HCT116 (cell line): ENCODE measurements at regions not wholly inside any gene's neighbourhood (a gene's known extent, or its start where the extent isn't known, plus 50 kb on each side); places are given as distances from the start of the nearest gene placed in this dataset.

Source experiments
- ATAC-seq: fragments of 200-7000 bp; cut with Tn5 transposase; 2 replicates; pipeline ENCODE4 v1.9.1; 2020; ENCODE audit warnings: mild to moderate bottlenecking, moderate library complexity
- BruUV-seq: library from RNA; stranded (reverse); fragments of 400-500 nt; replicated peaks from 2 replicates; lab custom pipeline; 2021; lab: Mats Ljungman, UMichigan
- CTCF ChIA-PET: fragments of 300-600 bp; sonication (Branson Sonifier 250); formaldehyde crosslinking; loops from one replicate; lab custom pipeline; 2021; ENCODE audit warnings: antibody characterized with exemption; lab: Charles Lee
- POLR2A ChIA-PET: fragments of 300-600, 350-600 bp; sonication (Branson Sonifier 250); formaldehyde crosslinking; loops from one replicate; lab custom pipeline; 2021; ENCODE audit warnings: antibody characterized with exemption; lab: Charles Lee
- RAD21 ChIA-PET, 2 experiments: fragments of 300-600 bp; sonication (Branson Sonifier 250); formaldehyde crosslinking; loops; one replicate each; lab custom pipeline; 2023; ENCODE audit warnings: low total read pairs in 2 of 2; ENCODE audit not compliant: uncharacterized antibody in 2 of 2, unreplicated experiment in 2 of 2, low non-redundant PET in 1 of 2; lab: Charles Lee
- DNase-seq: peaks from one replicate; pipeline ENCODE4 v3.0.0-alpha.2; 2010; ENCODE audit warnings: low read depth, low spot score
- H2AFZ ChIP-seq: fragments of 200-600 bp; shearing (Covaris generic), sonication (generic); 2 replicates; pipeline ENCODE4 v1.6.1; 2017; ENCODE audit warnings: low read depth, mixed run types, mixed read lengths, antibody characterized with exemption, low read length; ENCODE audit not compliant: poor library complexity, severe bottlenecking
- H3K27ac ChIP-seq: 2 replicates; pipeline ENCODE4 v1.5.1; 2012; ENCODE audit warnings: low read depth, low read length
- H3K27me3 ChIP-seq: fragments of 200-600 bp; sonication (generic); 2 replicates; pipeline ENCODE4 v1.6.1; 2016; ENCODE audit warnings: mixed run types, low read length, mixed read lengths; ENCODE audit not compliant: insufficient read depth
- H3K36me3 ChIP-seq, 2 experiments: fragments of 200-500 bp in 1 of 2; fragments of 200-600 bp in 1 of 2; sonication (Bioruptor generic) in 1 of 2; sonication (generic) in 1 of 2; 2 replicates each; pipeline versions ENCODE4 v1.5.1 to v1.6.1; 2014 to 2016; ENCODE audit warnings: low read length in 2 of 2, inconsistent platforms in 1 of 2, mixed read lengths in 1 of 2, mixed run types in 1 of 2; ENCODE audit not compliant: insufficient read depth in 2 of 2, control insufficient read depth in 1 of 2
- H3K4me1 ChIP-seq, 2 experiments: fragments of 200-600 bp in 1 of 2; sonication (generic) in 1 of 2; 2 replicates each; pipeline versions ENCODE4 v1.5.1 to v1.6.1; 2012 to 2017; ENCODE audit warnings: low read length in 2 of 2, inconsistent platforms in 1 of 2, mild to moderate bottlenecking in 1 of 2, mixed read lengths in 1 of 2, mixed run types in 1 of 2, moderate library complexity in 1 of 2; ENCODE audit not compliant: insufficient read depth in 2 of 2, control insufficient read depth in 1 of 2
- H3K4me2 ChIP-seq: fragments of 200-600 bp; sonication (generic); 2 replicates; pipeline ENCODE4 v1.6.1; 2017; ENCODE audit warnings: mixed run types, low read length, mixed read lengths
- H3K4me3 ChIP-seq, 2 experiments: fragments of 200-600 bp in 1 of 2; sonication (generic) in 1 of 2; replicated peaks in 1 of 2; 2 replicates each; pipeline ENCODE4 v1.5.1; 2011 to 2016; ENCODE audit warnings: low read length in 2 of 2, control low read depth in 1 of 2, low read depth in 1 of 2, mild to moderate bottlenecking in 1 of 2, mixed read lengths in 1 of 2, mixed run types in 1 of 2
- H3K79me2 ChIP-seq: fragments of 200-600 bp; sonication (generic); 2 replicates; pipeline ENCODE4 v1.6.1; 2017; ENCODE audit warnings: mild to moderate bottlenecking, mixed run types, low read length, moderate library complexity, mixed read lengths; ENCODE audit not compliant: insufficient read depth
- H3K9ac ChIP-seq: fragments of 200-600 bp; sonication (generic); 2 replicates; pipeline ENCODE4 v1.6.1; 2016; ENCODE audit warnings: low read length, mixed read lengths
- H3K9me2 ChIP-seq: fragments of 200-600 bp; sonication (generic), shearing (Covaris generic); 2 replicates; pipeline ENCODE4 v1.6.1; 2017; ENCODE audit warnings: mixed run types, mild to moderate bottlenecking, moderate library complexity; ENCODE audit not compliant: insufficient read depth
- H3K9me3 ChIP-seq, 2 experiments: fragments of 200-500 bp in 1 of 2; fragments of 200-600 bp in 1 of 2; sonication (Bioruptor generic) in 1 of 2; sonication (generic) in 1 of 2; 2 replicates each; pipeline ENCODE4 v1.6.1; 2014 to 2017; ENCODE audit warnings: low read length in 2 of 2, mixed read lengths in 2 of 2, inconsistent platforms in 1 of 2, low read depth in 1 of 2, mild to moderate bottlenecking in 1 of 2, mixed run types in 1 of 2, moderate library complexity in 1 of 2; ENCODE audit not compliant: control insufficient read depth in 1 of 2, insufficient read depth in 1 of 2
- H4K20me1 ChIP-seq: fragments of 200-600 bp; sonication (generic), shearing (Covaris generic); 2 replicates; pipeline ENCODE4 v1.6.1; 2017; ENCODE audit warnings: mixed run types, mild to moderate bottlenecking, moderate library complexity; ENCODE audit not compliant: insufficient read depth
- ATF3 ChIP-seq: IDR thresholded peaks from 2 replicates; pipeline ENCODE4 v1.6.1; 2012
- CBX3 ChIP-seq: IDR thresholded peaks from 2 replicates; pipeline ENCODE4 v1.6.1; 2012; ENCODE audit warnings: low read depth
- CEBPB ChIP-seq: IDR thresholded peaks from 2 replicates; pipeline ENCODE4 v1.6.1; 2012; ENCODE audit warnings: low read depth
- ELF1 ChIP-seq: IDR thresholded peaks from 2 replicates; pipeline ENCODE4 v1.6.1; 2012; ENCODE audit warnings: low read depth, borderline replicate concordance
- EZH2 ChIP-seq: fragments of 200-600 bp; sonication (generic); IDR thresholded peaks from 2 replicates; pipeline ENCODE4 v1.6.1; 2017; ENCODE audit warnings: antibody characterized with exemption, mixed run types
- EZH2phosphoT487 ChIP-seq: fragments of 200-600 bp; IDR thresholded peaks from 2 replicates; pipeline ENCODE4 v1.6.1; 2018; ENCODE audit warnings: antibody characterized with exemption, borderline replicate concordance
- JUND ChIP-seq: IDR thresholded peaks from 2 replicates; pipeline ENCODE4 v1.6.1; 2012
- POLR2AphosphoS5 ChIP-seq: IDR thresholded peaks from 2 replicates; pipeline ENCODE4 v1.6.1; 2011; ENCODE audit warnings: mild to moderate bottlenecking, low read depth, low read length, moderate library complexity
- RAD21 ChIP-seq: IDR thresholded peaks from 2 replicates; pipeline ENCODE4 v1.6.1; 2012; ENCODE audit warnings: low read depth, mild to moderate bottlenecking
- REST ChIP-seq: IDR thresholded peaks from 2 replicates; pipeline ENCODE4 v1.6.1; 2012; ENCODE audit warnings: low read depth
- SIN3A ChIP-seq: IDR thresholded peaks from 2 replicates; pipeline ENCODE4 v1.6.1; 2012; ENCODE audit warnings: low read depth
- TCF7L2 ChIP-seq: IDR thresholded peaks from 2 replicates; pipeline ENCODE4 v1.7.0; 2011; ENCODE audit warnings: borderline replicate concordance, inconsistent platforms; ENCODE audit not compliant: insufficient read depth, insufficient read length; ENCODE audit errors: extremely low read depth
- YY1 ChIP-seq: IDR thresholded peaks from 2 replicates; pipeline ENCODE4 v1.6.1; 2011; ENCODE audit warnings: low read length, low read depth, moderate library complexity, mild to moderate bottlenecking; ENCODE audit not compliant: insufficient replicate concordance; ENCODE audit errors: extremely low read depth
- intact Hi-C: fragments of 100-400 bp; cut with micrococcal nuclease; formaldehyde crosslinking; loops from 2 replicates; pipeline ENCODE4 v1.10.0; 2022

GRCh38 chr1:69313118-69313517 lies 254.6 kb upstream of the LRRC7 start:
- Histone ChIP-seq H3K9me3 (no peaks in the 10 kb centered on the region), H3K9me2 (no peaks in the 10 kb centered on the region), H3K4me2 (no peak overlapping the region), H2AFZ (no peak overlapping the region), H3K27ac (no peak overlapping the region), H3K4me3 (no peak overlapping the region), H3K9ac (no peak overlapping the region), H3K79me2 (no peaks in the 10 kb centered on the region), H3K4me1 (no peaks in the 10 kb centered on the region), H4K20me1 (no peaks in the 10 kb centered on the region), H3K36me3 (no peaks in the 10 kb centered on the region), H3K27me3 (peaks cover 4% of the 10 kb centered on the region)
- ChIA-PET POLR2A (no interaction called here), RAD21 (no interaction called here), CTCF (no interaction called here)
- no peak for DNase-seq
- no TSS peak for BruUV-seq
- no peak for ATAC-seq
- TF ChIP-seq REST (no peak), SIN3A (no peak), YY1 (no peak), CEBPB (no peak), POLR2AphosphoS5 (no peak), CBX3 (no peak), ATF3 (no peak), JUND (no peak), RAD21 (no peak), EZH2phosphoT487 (no peak), TCF7L2 (no peak), EZH2 (no peak), ELF1 (no peak)
- intact Hi-C loops = no loop called here
